ENCODE measurements at regions not wholly inside any gene's neighbourhood (a gene's known extent, or its start where the extent isn't known, plus 50 kb on each side); places are given as distances from the start of the nearest gene placed in this dataset.

DNA sequence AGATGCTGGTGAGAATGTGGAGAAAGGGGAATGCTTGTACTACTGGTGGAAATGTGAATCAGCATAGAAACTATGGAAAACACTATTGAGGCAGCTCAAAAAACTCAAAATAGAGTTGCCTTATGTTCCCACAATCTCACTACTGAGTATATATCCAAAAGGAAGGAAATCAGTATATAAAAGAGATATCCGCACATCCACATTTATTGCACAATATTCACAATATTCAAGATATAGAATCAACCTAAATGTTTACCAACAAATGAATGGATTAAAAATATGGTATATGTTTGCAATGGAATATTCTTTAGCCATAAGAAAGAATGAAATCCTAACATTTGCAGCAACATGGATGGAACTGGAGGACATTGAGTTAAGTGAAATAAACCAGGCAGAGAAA lies 686.8 kb downstream of the OTOL1 start:
- TF ChIP-seq CTCF (IDR thresholded peaks at IDR 0.05; ENCODE audit: low read depth, low read length): no peak
- TF ChIP-seq EZH2phosphoT487 (IDR thresholded peaks at IDR 0.05; ENCODE audit: low read depth): no peak

Measured in OCI-LY3 (cell line).